Tibial nerve (tissue), 4 donors: ENCODE measurements at regions not wholly inside any gene's neighbourhood (a gene's known extent, or its start where the extent isn't known, plus 50 kb on each side); places are given as distances from the start of the nearest gene placed in this dataset.

ENCODE experiments used
- CTCF ChIP-seq, 5 experiments: fragments of 200-600 bp in 3 of 5; fragments of 450-650 bp in 2 of 5; sonication (generic) in 3 of 5; IDR thresholded peaks; one replicate each; pipeline ENCODE4 v1.5.1; 2016 to 2019; ENCODE audit warnings: antibody characterized with exemption in 5 of 5, mild to moderate bottlenecking in 3 of 5, moderate library complexity in 2 of 5
- EP300 ChIP-seq, 2 donors: sonication (generic); formaldehyde crosslinking; IDR thresholded peaks; one replicate each; pipeline ENCODE4 v1.6.1; 2017; ENCODE audit warnings: antibody characterized with exemption in 2 of 2, mild to moderate bottlenecking in 1 of 2
- POLR2A ChIP-seq, 2 donors: fragments of 450-650 bp; IDR thresholded peaks; one replicate each; pipeline ENCODE4 v1.6.1; 2017; ENCODE audit warnings: antibody characterized with exemption in 2 of 2, mild to moderate bottlenecking in 2 of 2, moderate library complexity in 2 of 2

GRCh38 chr2:53609551-53609950, 158.1 kb upstream of the CHAC2 start:
- TF ChIP-seq CTCF (IDR thresholded peaks at IDR 0.05), result no peak
- no peak for TF ChIP-seq POLR2A (IDR thresholded peaks at IDR 0.05)
- TF ChIP-seq EP300 (IDR thresholded peaks at IDR 0.05), result no peak
